GM18508 (cell line): ENCODE measurements at regions not wholly inside any gene's neighbourhood (a gene's known extent, or its start where the extent isn't known, plus 50 kb on each side); places are given as distances from the start of the nearest gene placed in this dataset.
"Not testable (repeated sequence)": the region's sequence is repeated elsewhere in the genome, so short reads cannot be mapped to it uniquely, and the experiment has no call there.

ENCODE experiments used
- ATAC-seq: cut with Tn5 transposase; IDR thresholded peaks from one replicate; pipeline ENCODE4 v1.9.1; 2021; ENCODE audit warnings: moderate number of reproducible peaks; ENCODE audit not compliant: insufficient read depth, unreplicated experiment

- ATAC-seq: no peak
Observed at GRCh38 chr5:163682234-163682633, 176.8 kb downstream of the MAT2B start.

- no peak for ATAC-seq
Observed at GRCh38 chr5:163687414-163687813, 182.0 kb downstream of the MAT2B start.

GRCh38 chr5:163692091-163692490, 186.7 kb downstream of the MAT2B start:
- ATAC-seq: no peak

- peak; percentile 95 for ATAC-seq
Observed at GRCh38 chr5:163695830-163696578, 190.6 kb downstream of the MAT2B start.

GRCh38 chr5:163696579-163696887, 191.1 kb downstream of the MAT2B start:
- no peak for ATAC-seq

- ATAC-seq: no peak
Observed at GRCh38 chr5:163706053-163706771, 200.8 kb downstream of the MAT2B start.

- ATAC-seq: no peak
Observed at GRCh38 chr5:163712011-163712410, 206.6 kb downstream of the MAT2B start.

GRCh38 chr5:163718272-163718671, 212.9 kb downstream of the MAT2B start:
- ATAC-seq: no peak

GRCh38 chr5:163724305-163724704, 218.9 kb downstream of the MAT2B start:
- no peak for ATAC-seq

GRCh38 chr5:163727028-163727427, 221.6 kb downstream of the MAT2B start:
- peak; percentile 91 for ATAC-seq

GRCh38 chr5:163730206-163730756, 224.9 kb downstream of the MAT2B start:
- no peak for ATAC-seq

GRCh38 chr5:163731256-163731655, 225.8 kb downstream of the MAT2B start:
- no peak for ATAC-seq

- ATAC-seq: no peak
Observed at GRCh38 chr5:163735069-163735468, 229.7 kb downstream of the MAT2B start.

- ATAC-seq: no peak
Observed at GRCh38 chr5:163747586-163747985, 242.2 kb downstream of the MAT2B start.

GRCh38 chr5:163748934-163749333, 243.5 kb downstream of the MAT2B start:
- ATAC-seq: no peak

- ATAC-seq: not testable (repeated sequence)
Observed at GRCh38 chr5:163750415-163750814, 245.0 kb downstream of the MAT2B start.

- no peak for ATAC-seq
Observed at GRCh38 chr5:163755505-163755904, 250.1 kb downstream of the MAT2B start.

GRCh38 chr5:163756170-163756569, 250.8 kb downstream of the MAT2B start:
- no peak for ATAC-seq

GRCh38 chr5:163757344-163757743, 251.9 kb downstream of the MAT2B start:
- no peak for ATAC-seq

GRCh38 chr5:163758283-163758711, 252.9 kb downstream of the MAT2B start:
- no peak for ATAC-seq

GRCh38 chr5:163759000-163759704, 253.7 kb downstream of the MAT2B start:
- no peak for ATAC-seq
